IMR-90 (cell line): ENCODE measurements at regions not wholly inside any gene's neighbourhood (a gene's known extent, or its start where the extent isn't known, plus 50 kb on each side); places are given as distances from the start of the nearest gene placed in this dataset.

ENCODE experiments used
- CEBPB ChIP-seq: IDR thresholded peaks from 2 replicates; pipeline ENCODE4 v1.6.1; 2012; ENCODE audit warnings: low read depth, low read length, improper control_type of control experiment
- CTCF ChIP-seq: conservative IDR thresholded peaks from 2 replicates; pipeline ENCODE4 v1.5.1; 2012; ENCODE audit warnings: mild to moderate bottlenecking, low read depth, low read length, improper control_type of control experiment
- MAFK ChIP-seq: IDR thresholded peaks from 2 replicates; pipeline ENCODE4 v1.6.1; 2012; ENCODE audit warnings: low read depth, low read length, improper control_type of control experiment
- MAZ ChIP-seq: IDR thresholded peaks from 2 replicates; pipeline ENCODE4 v1.6.1; 2012; ENCODE audit warnings: low read depth, mild to moderate bottlenecking, low read length, improper control_type of control experiment, moderate library complexity, borderline replicate concordance
- NFE2L2 ChIP-seq: fragments of 150-350 bp; IDR thresholded peaks from 2 replicates; pipeline ENCODE4 v1.6.1; 2016; ENCODE audit warnings: low read depth, mild to moderate bottlenecking, low read length
- POLR2A ChIP-seq: IDR thresholded peaks from 2 replicates; pipeline ENCODE4 v1.6.1; 2012; ENCODE audit warnings: mild to moderate bottlenecking, low read depth, low read length
- RAD21 ChIP-seq: IDR thresholded peaks from 2 replicates; pipeline ENCODE4 v1.6.1; 2012; ENCODE audit warnings: low read length, improper control_type of control experiment
- RCOR1 ChIP-seq: IDR thresholded peaks from 2 replicates; pipeline ENCODE4 v1.6.1; 2012; ENCODE audit warnings: mild to moderate bottlenecking, low read length, improper control_type of control experiment; ENCODE audit not compliant: insufficient replicate concordance
- RFX5 ChIP-seq: IDR thresholded peaks from 2 replicates; pipeline ENCODE4 v1.8.0; 2012; ENCODE audit warnings: low read depth, mild to moderate bottlenecking, low read length, moderate library complexity
- SMC3 ChIP-seq: fragments of 150-350 bp; IDR thresholded peaks from 2 replicates; pipeline ENCODE4 v1.6.1; 2016; ENCODE audit warnings: low read depth, mild to moderate bottlenecking, antibody characterized with exemption, low read length, moderate library complexity

- TF ChIP-seq POLR2A: no peak
- TF ChIP-seq RCOR1: no peak
- no peak for TF ChIP-seq CTCF
- TF ChIP-seq MAZ: no peak
- no peak for TF ChIP-seq NFE2L2
- TF ChIP-seq SMC3: no peak
- no peak for TF ChIP-seq RAD21
- no peak for TF ChIP-seq CEBPB
- TF ChIP-seq MAFK: no peak
- no peak for TF ChIP-seq RFX5
Measured at GRCh38 chr4:163991298-163991865, 496.9 kb downstream of the TMA16 start.
